Hepatocyte (in vitro differentiated cells): ENCODE measurements at regions not wholly inside any gene's neighbourhood (a gene's known extent, or its start where the extent isn't known, plus 50 kb on each side); places are given as distances from the start of the nearest gene placed in this dataset.

ENCODE experiments used
- DNase-seq: peaks from one replicate; pipeline ENCODE4 v3.0.0-alpha.2; 2016; ENCODE audit warnings: low spot score
- H2AFZ ChIP-seq: fragments of 200-600 bp; sonication (generic); 2 replicates; pipeline ENCODE4 v1.6.0; 2016; ENCODE audit warnings: antibody characterized with exemption, mild to moderate bottlenecking
- H3K27ac ChIP-seq: fragments of 200-600 bp; sonication (generic); 2 replicates; pipeline ENCODE4 v1.5.1; 2016; ENCODE audit warnings: mild to moderate bottlenecking
- H3K27me3 ChIP-seq: fragments of 200-600 bp; sonication (generic); 2 replicates; pipeline ENCODE4 v1.6.1; 2016
- H3K36me3 ChIP-seq: fragments of 200-600 bp; sonication (generic); replicated peaks from 2 replicates; pipeline ENCODE4 v1.5.1; 2016; ENCODE audit warnings: low read depth; ENCODE audit not compliant: insufficient read depth
- H3K4me1 ChIP-seq: fragments of 200-600 bp; sonication (generic); 2 replicates; pipeline ENCODE4 v1.5.1; 2016; ENCODE audit warnings: mild to moderate bottlenecking, moderate library complexity; ENCODE audit not compliant: insufficient read depth
- H3K4me2 ChIP-seq: fragments of 200-600 bp; sonication (generic); 2 replicates; pipeline ENCODE4 v1.6.0; 2016
- H3K4me3 ChIP-seq: fragments of 200-600 bp; sonication (generic); 2 replicates; pipeline ENCODE4 v1.5.1; 2016; ENCODE audit warnings: mild to moderate bottlenecking
- H3K79me2 ChIP-seq: fragments of 200-600 bp; sonication (generic); 2 replicates; pipeline ENCODE4 v1.6.0; 2017; ENCODE audit warnings: mild to moderate bottlenecking
- H3K9me2 ChIP-seq: fragments of 200-600 bp; sonication (generic); replicated peaks from 2 replicates; pipeline ENCODE4 v1.6.0; 2017; ENCODE audit warnings: mild to moderate bottlenecking; ENCODE audit not compliant: insufficient read depth
- H3K9me3 ChIP-seq: fragments of 200-600 bp; sonication (generic); 2 replicates; pipeline ENCODE4 v1.5.1; 2016; ENCODE audit warnings: low read depth, mild to moderate bottlenecking
- H4K20me1 ChIP-seq: fragments of 200-600 bp; sonication (generic); 2 replicates; pipeline ENCODE4 v1.6.0; 2016; ENCODE audit warnings: mild to moderate bottlenecking; ENCODE audit not compliant: insufficient read depth, poor library complexity, severe bottlenecking
- EZH2 ChIP-seq: fragments of 200-600 bp; sonication (generic); IDR thresholded peaks from 2 replicates; pipeline ENCODE4 v1.6.1; 2016; ENCODE audit warnings: antibody characterized with exemption, mild to moderate bottlenecking, borderline replicate concordance
- EZH2phosphoT487 ChIP-seq: fragments of 200-600 bp; sonication (generic); IDR thresholded peaks from one replicate; pipeline ENCODE4 v1.6.1; 2018; ENCODE audit warnings: antibody characterized with exemption, mild to moderate bottlenecking, low read depth, moderate library complexity; ENCODE audit not compliant: unreplicated experiment, severe bottlenecking
- WGBS: methylation state at CpG from one replicate; pipeline ENCODE4 v1.1.6; 2016; ENCODE audit warnings: low lambda C conversion rate; ENCODE audit errors: missing lambda C conversion rate; 5-methylcytosine and 5-hydroxymethylcytosine counted together
- TF ChIP-seq, protein P1 (sequence below): fragments of 200-600 bp; sonication (generic); IDR thresholded peaks from 2 replicates; pipeline ENCODE4 v1.5.1; 2016; ENCODE audit warnings: antibody characterized with exemption, mild to moderate bottlenecking; ENCODE audit not compliant: poor library complexity

DNA sequence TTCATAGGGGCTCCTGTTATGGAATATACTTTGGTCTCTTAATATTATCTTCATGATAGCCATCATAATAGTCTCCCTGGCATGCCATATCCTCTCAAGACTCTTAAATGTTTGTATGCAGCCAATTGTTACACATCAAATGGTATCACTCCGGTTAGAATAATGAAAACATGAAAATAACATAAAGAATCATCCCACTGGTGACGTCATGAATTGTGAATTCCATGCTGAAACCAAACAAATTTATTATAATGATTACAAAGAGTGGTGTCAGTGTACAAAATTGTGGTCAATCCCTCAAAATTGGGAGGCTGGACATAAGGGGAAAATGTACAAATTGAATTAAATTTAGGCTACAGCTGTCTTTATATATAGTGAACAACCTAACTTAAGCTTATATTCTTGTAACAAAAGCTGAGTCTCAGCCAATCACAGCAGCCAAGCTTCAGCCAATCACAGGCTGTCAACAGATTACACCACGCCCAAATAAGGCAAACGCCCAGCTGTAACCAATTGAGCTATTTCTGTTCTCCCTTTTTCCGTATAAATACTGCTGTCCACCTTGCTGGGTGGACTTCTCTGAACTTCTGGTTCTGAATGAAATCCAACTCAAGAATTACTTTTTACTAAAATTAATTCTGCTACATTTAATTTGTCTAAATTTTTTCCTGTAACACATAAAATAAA is 156.1 kb downstream of the CHD9NB start:
- H3K79me2 ChIP-seq: no peaks in the 10 kb centered on the region
- H3K27ac ChIP-seq: no peak overlapping the region
- no peak for DNase-seq
- TF ChIP-seq EZH2 (no peak), EZH2phosphoT487 (no peak)
- TF ChIP-seq, protein P1, sequence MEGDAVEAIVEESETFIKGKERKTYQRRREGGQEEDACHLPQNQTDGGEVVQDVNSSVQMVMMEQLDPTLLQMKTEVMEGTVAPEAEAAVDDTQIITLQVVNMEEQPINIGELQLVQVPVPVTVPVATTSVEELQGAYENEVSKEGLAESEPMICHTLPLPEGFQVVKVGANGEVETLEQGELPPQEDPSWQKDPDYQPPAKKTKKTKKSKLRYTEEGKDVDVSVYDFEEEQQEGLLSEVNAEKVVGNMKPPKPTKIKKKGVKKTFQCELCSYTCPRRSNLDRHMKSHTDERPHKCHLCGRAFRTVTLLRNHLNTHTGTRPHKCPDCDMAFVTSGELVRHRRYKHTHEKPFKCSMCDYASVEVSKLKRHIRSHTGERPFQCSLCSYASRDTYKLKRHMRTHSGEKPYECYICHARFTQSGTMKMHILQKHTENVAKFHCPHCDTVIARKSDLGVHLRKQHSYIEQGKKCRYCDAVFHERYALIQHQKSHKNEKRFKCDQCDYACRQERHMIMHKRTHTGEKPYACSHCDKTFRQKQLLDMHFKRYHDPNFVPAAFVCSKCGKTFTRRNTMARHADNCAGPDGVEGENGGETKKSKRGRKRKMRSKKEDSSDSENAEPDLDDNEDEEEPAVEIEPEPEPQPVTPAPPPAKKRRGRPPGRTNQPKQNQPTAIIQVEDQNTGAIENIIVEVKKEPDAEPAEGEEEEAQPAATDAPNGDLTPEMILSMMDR: no peak
- 92% methylated on average over 5 of the region's 5 CpGs for WGBS
- H3K4me3 ChIP-seq: no peak overlapping the region
- H3K4me1 ChIP-seq: no peaks in the 10 kb centered on the region
- H3K4me2 ChIP-seq: no peak overlapping the region
- no peak overlapping the region for H2AFZ ChIP-seq
- H3K27me3 ChIP-seq: no peaks in the 10 kb centered on the region
- no peaks in the 10 kb centered on the region for H3K9me3 ChIP-seq
- no peaks in the 10 kb centered on the region for H4K20me1 ChIP-seq
- H3K9me2 ChIP-seq: no peaks in the 10 kb centered on the region
- no peaks in the 10 kb centered on the region for H3K36me3 ChIP-seq

DNA sequence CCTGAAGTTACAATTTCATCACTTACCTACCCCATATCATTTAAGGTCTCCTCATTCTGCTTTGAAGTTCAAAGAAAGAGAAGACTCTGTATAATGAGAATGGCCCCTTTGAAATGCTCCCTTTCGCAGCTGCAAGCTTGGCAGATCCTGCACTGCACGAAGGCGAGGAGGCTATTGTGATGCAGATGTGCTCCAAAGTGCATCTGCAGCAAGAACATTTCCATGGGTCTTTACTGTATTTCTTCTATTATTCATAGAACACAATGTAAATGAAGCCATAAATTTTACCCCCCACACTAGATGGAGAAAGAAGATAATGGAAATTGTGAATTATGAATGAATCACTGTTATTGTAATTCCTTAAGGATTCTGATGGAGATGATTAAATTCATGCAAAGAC is 178.7 kb downstream of the CHD9NB start:
- no peak for DNase-seq
- Histone ChIP-seq H3K4me3 (no peak overlapping the region), H3K27me3 (no peaks in the 10 kb centered on the region), H3K9me2 (no peaks in the 10 kb centered on the region), H3K4me2 (no peak overlapping the region), H3K79me2 (no peaks in the 10 kb centered on the region), H3K4me1 (no peaks in the 10 kb centered on the region), H4K20me1 (no peaks in the 10 kb centered on the region), H3K9me3 (no peaks in the 10 kb centered on the region), H2AFZ (no peak overlapping the region), H3K36me3 (no peaks in the 10 kb centered on the region), H3K27ac (no peak overlapping the region)
- WGBS: 80% methylated on average over 3 of the region's 3 CpGs
- no peak for TF ChIP-seq EZH2phosphoT487
- TF ChIP-seq EZH2: no peak
- TF ChIP-seq, protein P1: no peak

DNA sequence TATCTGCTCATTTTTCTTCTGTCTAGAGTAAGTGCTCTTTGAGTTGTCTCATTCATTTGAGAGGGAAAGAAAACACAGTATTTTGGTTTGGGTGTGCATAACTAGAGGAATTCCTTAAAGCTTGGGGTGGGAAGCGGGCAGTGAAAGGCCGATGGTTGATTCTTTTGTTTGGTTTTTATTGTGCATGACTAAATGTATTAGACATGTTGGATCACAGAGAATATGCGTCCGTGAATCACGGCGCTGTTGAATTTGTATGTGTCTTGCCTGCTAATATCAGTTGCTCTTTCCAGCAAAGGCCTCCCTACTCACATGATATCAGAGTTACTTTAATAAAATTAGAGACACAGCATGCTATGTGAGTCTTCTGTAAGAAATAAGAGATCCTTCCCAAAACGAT is 180.0 kb downstream of the CHD9NB start:
- no peaks in the 10 kb centered on the region for H3K79me2 ChIP-seq
- H2AFZ ChIP-seq: no peak overlapping the region
- no peak overlapping the region for H3K27ac ChIP-seq
- no peaks in the 10 kb centered on the region for H4K20me1 ChIP-seq
- 87% methylated on average over 7 of the region's 7 CpGs for WGBS
- H3K4me2 ChIP-seq: no peak overlapping the region
- H3K9me3 ChIP-seq: no peaks in the 10 kb centered on the region
- no peaks in the 10 kb centered on the region for H3K27me3 ChIP-seq
- no peak overlapping the region for H3K4me3 ChIP-seq
- TF ChIP-seq, protein P1: no peak
- TF ChIP-seq EZH2 (no peak), EZH2phosphoT487 (no peak)
- H3K4me1 ChIP-seq: no peaks in the 10 kb centered on the region
- H3K9me2 ChIP-seq: no peaks in the 10 kb centered on the region
- no peaks in the 10 kb centered on the region for H3K36me3 ChIP-seq
- no peak for DNase-seq

DNA sequence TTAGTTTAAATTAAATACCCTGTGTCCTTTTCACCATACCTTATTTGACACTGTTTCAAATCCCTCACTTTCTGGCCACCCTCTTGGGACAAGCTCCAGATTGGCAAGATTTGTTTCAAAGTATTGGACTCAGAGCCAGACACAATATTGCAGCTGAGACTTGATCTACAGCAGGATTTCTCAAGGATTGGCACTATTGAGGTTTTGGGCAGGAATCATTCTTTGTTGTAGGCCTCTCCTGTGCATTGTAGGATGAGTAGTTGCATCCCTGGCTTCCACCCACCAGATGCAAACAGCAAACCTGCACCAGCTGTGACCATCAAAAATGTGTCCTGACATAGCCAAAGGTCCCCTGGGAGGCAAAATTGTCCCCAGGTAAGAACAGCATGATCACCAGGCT is 181.2 kb downstream of the CHD9NB start:
- TF ChIP-seq EZH2: no peak
- TF ChIP-seq, protein P1: no peak
- no peak for TF ChIP-seq EZH2phosphoT487
- no peaks in the 10 kb centered on the region for H3K4me1 ChIP-seq
- no peaks in the 10 kb centered on the region for H3K36me3 ChIP-seq
- no peak overlapping the region for H3K27ac ChIP-seq
- no peak for DNase-seq
- no peaks in the 10 kb centered on the region for H4K20me1 ChIP-seq
- no peak overlapping the region for H2AFZ ChIP-seq
- no peak overlapping the region for H3K4me2 ChIP-seq
- no peak overlapping the region for H3K4me3 ChIP-seq
- H3K9me3 ChIP-seq: no peaks in the 10 kb centered on the region
- H3K9me2 ChIP-seq: no peaks in the 10 kb centered on the region
- H3K79me2 ChIP-seq: no peaks in the 10 kb centered on the region
- no peaks in the 10 kb centered on the region for H3K27me3 ChIP-seq
